HG03457 (cell line): ENCODE measurements at regions not wholly inside any gene's neighbourhood (a gene's known extent, or its start where the extent isn't known, plus 50 kb on each side); places are given as distances from the start of the nearest gene placed in this dataset.
A peak's percentile ranks its signal among the peaks of the same experiment; 100 is the strongest.

Source experiments
- ATAC-seq: cut with Tn5 transposase; IDR thresholded peaks from one replicate; pipeline ENCODE4 v1.9.1; 2021; ENCODE audit warnings: moderate number of reproducible peaks; ENCODE audit not compliant: unreplicated experiment

DNA sequence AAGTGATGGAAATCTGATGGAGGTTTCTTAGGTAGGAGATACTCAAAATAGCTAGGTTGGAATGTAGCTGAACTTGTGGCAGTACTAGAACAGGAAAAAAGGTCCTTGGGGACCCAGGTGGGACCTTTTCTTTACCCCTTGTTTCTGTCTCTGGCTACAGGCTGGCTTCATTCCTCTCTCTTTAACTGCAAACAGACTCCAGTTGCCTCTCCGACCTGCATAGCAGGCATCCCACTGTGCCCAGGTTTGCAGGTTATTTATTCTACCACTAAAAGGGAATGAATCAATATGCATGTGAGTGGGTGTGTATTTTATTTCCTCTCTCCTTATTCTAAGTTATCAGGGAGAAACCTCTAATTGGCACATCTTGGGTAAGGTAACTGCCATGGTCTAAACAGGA lies 758.1 kb downstream of the MED13L start:
- ATAC-seq, result no peak

DNA sequence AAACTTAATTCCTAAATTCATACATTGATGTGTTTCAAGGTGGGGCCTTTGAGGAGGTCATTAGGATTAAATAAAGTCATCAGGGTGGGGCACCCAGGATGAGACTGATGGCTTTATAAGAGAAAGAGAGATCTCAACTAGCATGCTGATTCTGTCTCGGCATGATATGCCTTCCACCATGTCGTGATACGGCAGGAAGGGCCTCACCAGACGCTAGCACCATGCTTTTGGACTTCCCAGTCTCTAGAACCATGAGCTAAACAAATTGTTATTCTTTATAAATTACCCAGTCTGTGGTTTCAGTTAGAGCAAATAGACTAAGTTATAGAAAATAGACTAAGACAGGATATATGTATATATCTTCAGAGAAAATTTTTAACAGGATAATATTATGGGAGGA lies 759.6 kb downstream of the MED13L start:
- ATAC-seq, result no peak

DNA sequence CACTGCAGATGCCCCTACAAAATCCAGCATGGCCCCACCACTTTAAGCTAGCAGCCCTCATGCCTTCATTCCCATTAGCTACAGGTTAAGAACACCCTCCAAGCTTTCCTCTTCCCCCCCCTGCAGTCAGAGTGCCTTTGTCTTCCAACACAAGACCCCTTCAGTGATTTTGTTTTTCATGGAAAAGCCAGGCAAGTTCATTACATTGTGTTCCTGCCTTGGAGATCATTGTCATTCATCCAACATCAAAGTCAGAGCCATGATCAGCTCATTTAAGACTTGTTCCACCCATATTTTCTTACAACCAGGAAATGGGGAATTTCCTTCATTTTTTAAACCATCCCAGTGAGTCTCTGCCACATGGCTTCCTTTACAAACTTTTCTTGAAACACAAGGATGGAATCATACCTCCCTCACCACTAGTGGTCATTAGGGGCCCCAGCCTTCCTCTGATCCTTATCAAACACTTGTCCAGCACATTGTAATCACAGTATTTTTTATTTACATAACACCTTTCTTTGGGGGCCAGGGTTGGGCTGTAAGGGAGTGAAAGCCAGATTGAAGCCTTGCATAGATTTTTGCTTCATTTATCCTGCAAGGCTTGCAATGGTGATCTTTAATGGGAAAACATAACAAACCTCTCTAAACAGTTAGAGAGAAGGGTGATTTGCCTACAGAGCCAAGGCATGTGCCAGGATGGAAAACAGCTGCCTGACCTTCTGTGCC lies 765.3 kb downstream of the MED13L start:
- ATAC-seq, result no peak

DNA sequence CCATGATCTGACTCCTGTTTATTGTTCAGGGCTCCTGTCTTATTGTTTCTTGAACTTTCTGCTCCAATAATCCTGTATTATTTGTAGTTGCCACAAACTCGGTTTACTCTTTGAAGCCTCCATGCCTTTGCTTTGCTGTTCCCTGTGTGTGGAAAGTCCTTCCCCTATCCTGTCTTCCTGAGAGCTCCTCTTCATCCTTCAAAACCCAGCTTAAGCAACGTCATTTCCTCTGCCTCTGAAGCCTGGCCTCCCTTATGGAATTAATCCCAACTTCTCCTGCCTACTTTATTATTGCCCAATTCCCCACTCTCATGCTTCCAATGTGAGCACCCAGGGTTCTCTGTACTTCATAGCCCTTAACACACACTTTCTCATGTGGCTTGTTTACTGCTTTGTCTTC lies 766.2 kb downstream of the MED13L start:
- ATAC-seq, result no peak

DNA sequence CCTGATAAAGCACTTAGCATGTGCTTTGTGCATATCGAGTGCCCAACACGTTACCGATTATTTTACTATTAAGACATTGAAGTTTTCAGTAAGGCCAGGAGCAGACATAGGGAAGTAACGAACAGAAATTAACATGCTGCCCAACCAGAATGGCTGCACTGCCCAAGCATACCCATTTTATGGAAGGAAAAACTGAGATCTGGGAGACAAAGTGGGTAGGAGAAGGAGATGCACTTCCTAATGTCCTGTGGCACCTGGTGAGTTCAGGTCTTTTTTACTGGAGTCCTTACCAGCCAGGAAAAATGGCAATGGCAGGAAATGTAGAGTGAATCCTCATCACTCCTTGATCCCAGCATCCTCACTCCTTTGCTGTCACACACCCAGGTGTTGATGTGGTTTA lies 768.5 kb downstream of the MED13L start:
- ATAC-seq, result no peak

DNA sequence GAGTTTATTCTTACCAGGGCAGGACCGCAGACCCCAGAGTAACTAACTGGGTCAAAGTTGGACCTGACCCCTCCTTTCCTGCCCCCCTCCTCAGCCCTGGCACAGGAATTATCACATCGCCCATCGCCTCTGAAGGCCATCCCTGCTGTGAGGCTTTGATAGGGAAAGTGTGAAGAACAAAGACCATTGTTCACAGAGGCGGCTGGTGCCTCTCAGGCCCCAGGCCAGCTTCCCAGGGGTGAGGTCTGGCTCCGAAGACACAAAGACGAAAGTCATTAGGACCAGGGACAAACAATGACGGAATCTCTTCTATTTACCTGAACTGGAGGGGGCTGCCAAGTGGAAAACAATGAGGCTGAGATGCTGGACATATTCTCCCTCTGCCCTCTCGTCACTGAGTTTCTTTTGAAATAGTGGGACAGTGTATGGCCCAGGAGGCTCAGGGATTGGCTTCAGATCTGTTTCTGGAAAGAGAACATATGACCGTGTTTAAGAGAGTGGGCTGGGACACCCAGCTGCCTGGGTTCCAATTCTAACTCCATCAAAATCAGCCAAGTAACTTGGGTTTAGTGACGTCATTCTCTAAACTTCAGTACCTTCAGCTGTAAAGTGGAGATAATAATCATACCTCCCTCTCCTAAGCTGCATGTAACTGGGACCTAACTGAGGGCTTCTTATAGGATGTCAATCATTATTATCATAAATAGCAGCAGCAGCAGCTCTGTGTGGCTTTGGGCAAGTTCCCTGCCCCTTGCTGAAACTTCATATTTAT lies 769.4 kb downstream of the MED13L start:
- ATAC-seq, result no peak

DNA sequence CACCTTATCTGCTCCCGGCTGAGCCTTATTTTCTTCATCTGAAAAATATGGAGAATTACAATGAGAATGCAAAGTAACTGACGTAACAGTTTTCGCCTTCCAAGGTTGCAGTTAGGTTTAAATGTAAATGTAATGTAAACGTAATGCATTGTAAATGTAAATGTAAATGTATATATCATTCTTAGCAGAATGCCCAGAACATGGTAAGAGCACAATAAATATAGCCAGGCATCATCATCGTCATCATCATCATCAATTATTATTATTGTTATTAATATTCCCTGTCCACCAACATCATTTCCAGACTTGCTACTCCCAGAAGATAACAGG lies 770.0 kb downstream of the MED13L start:
- no peak for ATAC-seq

DNA sequence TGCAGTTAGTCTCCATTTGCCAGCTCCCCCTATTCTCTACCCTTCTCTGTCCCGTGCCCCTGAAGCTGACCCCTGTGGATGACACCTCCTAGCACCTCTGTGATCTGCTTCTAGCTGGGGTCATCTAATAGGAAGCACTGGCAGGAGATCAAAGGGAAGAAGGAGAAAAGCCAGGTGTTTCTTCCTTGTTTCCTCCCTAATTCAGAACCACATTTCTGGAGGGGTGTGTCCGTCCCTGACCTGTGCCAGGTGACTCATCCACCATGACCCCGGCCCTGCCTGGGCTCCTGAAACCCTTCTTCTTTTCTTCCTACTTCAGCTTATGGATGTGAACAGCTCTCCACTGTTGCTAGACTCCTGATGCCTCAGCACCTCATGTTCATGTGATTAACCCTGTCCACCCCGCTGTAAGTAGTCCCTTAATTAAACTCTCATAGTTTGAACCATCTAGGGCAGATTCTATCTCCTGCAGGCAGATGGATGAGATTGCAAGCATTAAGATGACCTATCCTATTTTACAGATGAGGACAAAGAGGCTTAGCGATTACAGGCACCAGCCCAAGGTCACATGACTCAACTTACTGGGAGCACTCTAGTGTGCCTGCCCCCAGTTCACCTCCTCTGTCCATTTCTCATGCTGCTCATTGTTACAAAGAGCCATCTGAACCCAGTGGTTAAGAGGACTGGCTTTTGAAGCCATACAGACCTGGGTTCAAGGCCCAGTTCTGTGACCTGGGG lies 770.5 kb downstream of the MED13L start:
- ATAC-seq, result no peak

DNA sequence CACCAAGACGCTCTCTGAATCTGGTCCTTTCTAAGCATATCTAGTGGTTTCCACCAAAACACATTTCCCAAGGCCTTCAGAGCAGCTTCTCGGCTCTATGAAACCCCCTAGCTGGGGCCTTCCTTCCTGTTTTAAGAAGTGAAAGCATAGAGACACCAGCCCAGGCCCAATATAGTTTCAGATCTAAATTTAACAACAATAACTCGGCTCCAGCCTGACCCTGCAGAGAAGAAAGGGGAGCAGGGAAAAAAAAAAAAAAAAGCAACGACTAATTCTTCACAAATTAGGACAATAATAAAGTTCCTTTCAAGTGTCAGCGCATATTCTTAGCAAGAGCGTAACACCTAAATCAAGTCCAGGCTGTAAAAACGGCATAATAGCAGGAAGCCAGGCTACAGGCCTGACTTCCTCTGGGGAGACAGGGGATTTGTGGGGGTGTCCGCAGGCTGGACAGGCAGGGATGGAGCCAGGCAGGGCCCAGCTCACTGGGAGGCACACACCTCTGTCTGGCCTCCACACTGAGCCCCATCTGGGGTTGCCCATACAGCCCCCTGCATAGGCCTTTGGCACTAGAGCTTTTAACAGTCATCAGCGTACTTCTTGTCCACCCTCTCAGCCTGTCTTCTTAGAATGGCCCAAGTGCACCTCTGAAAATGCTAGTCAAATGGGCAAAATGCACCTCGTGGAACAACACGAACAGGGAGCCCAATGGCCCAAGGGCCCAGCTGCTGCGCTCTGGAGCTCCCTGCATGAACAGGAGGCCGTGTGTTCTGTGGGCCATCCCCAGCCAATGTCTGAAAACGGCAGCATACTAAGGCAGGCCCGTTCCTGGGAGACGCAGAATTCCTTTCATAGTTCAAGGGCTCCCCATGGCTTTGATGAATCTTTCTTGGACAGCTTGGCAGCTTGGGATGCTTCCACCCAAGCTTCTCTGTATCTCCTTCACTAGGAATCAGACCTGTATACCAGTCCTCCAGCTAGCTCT lies 772.9 kb downstream of the MED13L start:
- peak; percentile 57 for ATAC-seq

DNA sequence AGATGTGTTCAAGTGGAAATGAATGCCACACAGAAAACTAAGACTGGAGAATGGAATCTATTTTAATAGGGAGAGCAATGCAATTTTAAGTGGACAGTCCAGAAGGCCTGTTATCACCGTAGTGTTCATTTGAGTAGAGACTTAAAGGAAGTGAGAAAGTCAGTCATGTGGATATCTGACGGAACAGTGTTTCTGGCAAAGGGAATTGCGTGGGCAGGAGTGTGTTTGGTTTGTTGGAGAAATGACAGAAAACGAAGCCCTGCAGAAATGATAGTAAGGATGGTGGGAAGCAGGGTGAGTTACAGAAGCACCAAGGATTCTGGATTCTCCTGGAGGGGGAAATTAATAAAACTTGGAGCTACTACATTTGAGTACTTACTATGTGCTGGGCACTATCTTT lies 776.6 kb downstream of the MED13L start:
- ATAC-seq, result no peak

DNA sequence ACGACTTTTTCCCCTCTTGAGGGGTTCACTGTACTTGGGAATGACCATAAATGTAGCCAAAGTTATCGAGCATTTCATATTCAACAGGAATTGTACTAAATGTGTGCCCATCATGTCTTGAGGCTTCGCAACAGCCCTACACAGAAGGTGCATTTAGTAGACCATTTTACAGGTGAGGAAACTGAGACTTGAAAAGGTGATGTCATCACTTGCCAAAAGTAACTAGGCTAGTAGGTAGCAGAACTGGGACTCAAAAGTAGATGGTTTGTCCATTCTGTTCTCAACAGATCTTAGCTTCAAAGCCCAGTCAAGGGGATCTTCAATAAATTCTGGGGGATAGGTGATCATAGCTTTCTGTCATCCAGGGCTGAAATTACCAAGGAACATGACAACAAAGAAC lies 782.2 kb downstream of the MED13L start:
- no peak for ATAC-seq

DNA sequence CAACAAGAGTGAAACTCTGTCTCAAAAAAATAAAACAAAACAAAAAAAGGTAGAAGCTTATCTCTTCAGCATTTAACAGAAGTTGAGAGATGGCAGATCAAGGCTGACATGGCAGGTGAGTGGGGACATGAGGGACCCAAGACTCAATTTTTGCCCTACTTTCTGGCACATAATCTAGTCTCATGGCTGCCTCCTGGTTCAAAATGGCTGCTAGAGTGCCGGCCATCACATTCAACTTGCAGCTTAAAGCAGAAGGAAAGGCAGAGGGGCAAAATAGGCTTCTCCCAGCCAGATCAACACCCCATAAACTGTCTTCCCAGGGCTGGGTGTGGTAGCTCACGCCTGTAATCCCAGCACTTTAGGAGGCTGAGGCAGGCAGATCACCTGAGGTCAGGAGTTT lies 784.9 kb downstream of the MED13L start:
- ATAC-seq, result no peak

DNA sequence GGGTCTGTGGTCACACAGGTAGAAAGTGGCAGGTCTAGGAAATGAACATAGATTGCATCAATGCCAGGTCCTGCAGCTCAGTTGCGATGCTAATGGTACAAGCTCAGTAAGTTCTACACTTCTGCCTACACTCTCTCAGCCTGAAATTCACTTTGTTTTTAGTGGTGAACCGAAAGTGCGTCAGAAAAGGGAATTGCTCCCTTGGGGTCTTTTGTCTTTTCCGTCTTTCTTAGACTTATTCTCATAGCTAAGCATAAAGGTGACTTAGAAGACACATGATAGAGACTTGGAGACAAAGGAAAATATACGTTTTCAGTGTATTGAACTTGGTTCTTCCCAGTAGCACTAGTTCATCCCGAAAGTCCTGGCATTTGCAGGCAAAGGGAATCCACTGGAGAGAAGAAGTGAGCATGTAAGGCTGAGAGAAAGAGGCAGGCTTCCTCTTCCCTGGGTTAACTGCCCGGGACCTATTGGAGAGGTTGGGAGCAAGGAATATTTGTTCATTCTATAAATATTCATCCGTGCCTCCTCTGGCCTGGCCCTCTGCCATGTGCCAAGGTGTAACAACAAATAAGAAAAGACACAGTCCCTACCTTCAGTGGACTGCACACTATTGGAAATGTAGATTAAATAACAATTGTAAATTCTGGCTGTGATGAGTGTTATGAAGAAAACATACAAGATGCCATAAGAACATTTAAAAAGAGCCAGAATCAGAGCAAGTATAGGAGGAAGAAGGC lies 785.8 kb downstream of the MED13L start:
- no peak for ATAC-seq

DNA sequence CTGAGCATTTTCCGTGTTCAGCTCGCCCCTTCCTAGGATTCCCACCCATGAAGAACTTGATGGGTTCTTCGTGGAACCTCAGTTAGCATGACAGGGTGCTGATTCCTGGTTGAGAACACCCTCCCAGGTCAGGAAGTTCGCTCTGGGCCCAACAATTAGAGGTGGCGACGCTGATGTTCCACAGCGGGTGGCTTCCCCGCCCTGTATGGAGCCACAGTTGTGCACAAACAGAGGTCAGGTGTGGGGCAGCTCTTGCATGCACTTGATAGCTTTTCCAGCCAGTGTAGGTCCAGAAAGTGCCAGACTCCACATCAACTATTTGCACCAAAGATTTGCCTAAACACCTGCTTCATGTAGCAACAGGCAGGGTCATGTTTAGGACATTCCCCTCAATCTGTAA lies 788.2 kb downstream of the MED13L start:
- no peak for ATAC-seq

DNA sequence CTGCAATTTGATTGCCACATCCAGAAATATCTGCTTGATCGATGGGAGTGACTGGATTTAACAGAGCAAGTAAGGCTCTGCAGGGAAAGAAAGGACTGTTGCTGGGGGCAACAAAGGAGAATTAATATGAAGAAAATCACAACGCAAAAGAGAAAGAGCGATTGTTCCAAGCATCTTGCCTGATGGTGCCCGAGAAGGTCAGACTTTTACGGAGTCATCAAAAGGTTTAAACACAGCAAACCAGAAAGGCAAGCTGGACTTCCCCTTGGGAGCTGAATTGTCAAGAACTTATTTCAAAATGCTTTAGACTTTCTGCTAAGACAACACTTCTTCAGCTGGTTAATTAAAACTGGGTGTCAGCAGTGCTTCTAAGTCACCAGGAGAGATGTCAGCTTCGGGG lies 791.5 kb downstream of the MED13L start:
- no peak for ATAC-seq

DNA sequence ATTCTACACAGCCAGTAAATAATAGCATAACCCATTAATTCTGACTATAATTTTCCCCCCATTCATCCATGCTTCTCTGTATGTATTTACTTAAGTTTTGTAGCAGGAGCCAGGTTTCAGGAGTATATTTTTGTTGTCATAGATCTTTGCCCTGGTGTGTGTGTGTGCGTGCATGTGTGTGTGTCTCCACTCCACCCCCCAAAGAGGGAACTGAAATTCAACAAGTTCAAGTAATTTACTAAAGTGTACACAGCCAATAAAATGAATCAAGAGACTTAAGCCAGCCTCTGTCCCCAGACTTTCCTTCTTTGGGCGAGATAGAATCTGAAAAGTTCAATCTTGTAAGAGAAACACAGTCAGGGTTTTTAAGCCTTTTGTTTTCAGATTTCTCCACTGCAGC lies 792.0 kb downstream of the MED13L start:
- ATAC-seq, result no peak

DNA sequence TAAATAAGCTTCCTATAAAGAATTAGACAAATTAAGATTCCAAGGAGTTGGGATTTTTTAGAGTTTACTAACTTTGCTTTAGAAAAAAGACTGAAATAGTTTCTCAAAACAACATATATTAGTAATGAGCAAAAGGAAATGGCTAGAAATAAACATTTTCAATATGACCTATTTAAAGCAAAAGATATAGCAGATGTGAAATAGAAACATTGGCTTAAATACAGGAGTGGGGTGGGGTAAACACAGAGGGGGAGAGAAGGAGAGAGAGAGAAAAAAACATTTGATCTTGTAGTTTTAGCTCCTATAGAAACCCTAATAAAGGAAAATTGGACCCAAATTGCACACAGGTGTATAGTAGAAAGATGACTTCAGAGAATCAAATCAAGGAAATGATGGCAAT lies 794.5 kb downstream of the MED13L start:
- no peak for ATAC-seq

DNA sequence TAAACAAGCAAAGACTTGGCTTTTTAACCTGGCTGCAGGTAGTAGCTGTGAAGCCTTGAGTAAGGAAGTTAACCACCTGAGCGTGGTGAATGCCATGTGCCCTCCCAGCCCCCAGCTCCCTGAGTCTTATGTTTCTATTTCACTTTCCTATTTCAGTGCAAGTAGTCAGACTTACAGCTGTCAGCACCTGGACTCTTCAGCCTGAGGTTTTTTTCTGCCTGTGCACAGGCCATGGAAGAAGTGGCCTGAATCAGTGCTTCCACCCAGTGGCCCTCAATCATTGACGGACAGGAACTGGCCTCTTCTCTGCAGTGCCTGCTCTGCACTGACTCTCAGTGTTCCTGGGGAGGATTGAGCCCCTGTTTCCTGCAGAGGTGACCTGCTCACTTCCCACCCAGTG lies 796.4 kb downstream of the MED13L start:
- no peak for ATAC-seq

DNA sequence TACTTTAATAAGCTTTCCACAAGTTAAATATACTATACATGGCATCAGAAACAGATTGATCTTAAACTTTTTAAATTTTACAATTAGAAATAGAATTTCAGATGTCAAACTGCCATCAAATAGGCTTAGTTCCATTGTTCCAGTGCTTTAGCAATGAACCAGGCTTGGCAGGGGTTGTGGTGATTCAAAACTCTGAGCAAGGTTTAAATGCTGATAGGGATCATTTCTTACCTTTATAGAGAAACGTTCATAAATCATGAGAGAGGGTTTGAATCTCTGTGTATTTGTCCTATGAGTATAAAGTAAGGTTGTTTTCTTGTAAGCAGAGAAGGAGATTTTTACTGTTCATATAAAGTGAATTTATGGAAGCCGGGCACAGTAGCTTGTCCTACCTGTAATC lies 794.5 kb upstream of the TBX3 start:
- no peak for ATAC-seq
